Activated CD4-positive, alpha-beta T cell treated with anti-CD3 and anti-CD28 coated beads, Interleukin-2, amount 50 U/mL, for 16 hours (primary cell): ENCODE measurements at regions not wholly inside any gene's neighbourhood (a gene's known extent, or its start where the extent isn't known, plus 50 kb on each side); places are given as distances from the start of the nearest gene placed in this dataset.
"Not testable (repeated sequence)": the region's sequence is repeated elsewhere in the genome, so short reads cannot be mapped to it uniquely, and the experiment has no call there.

Experiments
- DNase-seq: peaks from one replicate; pipeline ENCODE4 v3.0.0-alpha.2; 2020

DNA sequence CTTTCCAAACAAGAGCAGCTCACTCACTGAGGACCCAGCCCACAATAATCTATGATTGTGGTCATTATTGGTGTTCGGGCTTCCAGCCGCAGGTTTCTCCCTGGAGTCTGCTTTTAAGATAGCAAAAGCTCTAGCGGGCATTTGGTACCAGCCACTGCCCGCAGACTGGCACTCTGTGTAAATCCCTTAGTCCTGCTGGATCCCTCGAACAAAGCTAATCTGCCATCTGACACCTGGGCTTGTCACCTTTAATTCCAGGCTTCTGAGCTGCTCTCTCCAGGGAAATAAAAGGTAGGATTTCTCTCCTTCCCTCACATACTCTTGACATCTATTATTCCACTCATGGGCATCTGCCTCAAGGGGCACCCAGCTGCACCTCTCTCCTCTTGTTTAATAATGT is 158.7 kb downstream of the PDCD6IP start:
- DNase-seq: no peak

DNA sequence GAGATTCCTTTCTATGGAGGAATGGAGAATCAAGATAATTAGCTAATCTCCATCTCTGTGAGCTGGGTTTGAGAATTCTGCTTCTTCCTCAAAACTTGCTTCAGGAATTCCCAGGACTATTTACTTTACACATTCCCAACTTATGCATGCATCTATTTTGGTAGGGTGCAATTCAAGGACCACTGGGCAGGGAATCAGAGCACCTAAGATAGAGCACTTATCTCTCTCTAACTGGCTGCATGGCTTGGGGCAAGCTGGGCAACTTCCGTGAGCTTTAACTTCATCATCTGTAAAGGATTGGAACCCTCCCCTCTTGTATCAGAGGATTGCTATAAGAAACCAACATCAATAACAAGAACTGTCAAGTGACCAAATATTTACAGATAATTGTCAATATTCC is 160.2 kb downstream of the PDCD6IP start:
- DNase-seq: no peak

DNA sequence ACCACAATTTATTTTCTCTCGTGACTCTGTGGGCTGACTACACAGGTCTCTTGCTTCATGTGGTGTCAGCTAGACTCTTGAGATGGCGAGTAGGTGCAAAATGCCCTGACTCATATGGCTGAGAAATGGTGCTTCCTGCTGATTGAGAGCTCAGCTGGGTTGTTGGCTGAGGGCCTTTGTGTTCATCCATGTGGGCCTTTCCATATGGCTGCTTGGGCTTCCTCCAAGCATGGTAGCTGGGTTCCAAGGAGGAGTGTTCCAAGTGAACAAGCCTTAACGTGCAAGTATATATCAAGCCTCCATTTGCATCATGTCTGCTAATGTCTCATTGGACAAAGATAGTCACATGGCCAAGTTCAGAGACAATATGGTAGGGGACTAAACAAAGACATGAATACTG is 164.0 kb downstream of the PDCD6IP start:
- no peak for DNase-seq

DNA sequence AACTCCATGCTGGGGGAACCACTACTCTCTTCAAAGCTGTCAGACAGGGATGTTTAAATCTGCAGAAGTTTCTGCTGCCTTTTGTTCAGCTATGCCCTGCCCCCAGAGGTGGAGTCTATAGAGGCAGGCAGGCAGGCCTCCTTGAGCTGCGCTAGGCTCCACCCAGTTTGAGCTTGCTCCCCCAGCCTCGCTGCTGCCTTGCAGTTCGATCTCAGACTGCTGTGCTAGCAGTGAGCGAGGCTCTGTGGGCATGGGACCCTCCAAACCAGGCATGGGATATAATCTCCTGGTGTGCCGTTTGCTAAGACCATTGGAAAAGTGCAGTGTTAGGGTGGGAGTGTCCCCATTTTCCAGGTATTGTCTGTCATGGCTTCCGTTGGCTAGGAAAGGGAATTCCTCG is 171.8 kb downstream of the PDCD6IP start:
- not testable (repeated sequence) for DNase-seq

DNA sequence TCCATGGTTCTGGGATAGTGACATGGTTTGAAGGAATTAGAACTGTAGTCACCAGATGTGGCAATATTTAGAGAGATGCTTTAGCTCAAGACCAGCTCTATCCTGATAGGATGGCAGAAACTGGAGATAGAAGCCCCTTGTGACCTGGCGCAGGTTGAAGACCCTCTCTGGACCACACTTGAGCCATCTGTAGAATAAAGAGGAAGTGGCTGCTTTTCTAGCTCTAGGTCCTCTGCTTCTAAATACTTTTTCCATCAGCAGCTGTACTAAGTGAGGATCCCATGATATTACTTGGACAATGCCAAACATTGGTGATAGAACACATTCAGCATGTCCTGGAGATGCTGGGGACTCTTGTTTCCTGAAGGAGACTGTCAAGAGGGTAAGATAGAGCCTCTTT is 172.6 kb downstream of the PDCD6IP start:
- DNase-seq: no peak

DNA sequence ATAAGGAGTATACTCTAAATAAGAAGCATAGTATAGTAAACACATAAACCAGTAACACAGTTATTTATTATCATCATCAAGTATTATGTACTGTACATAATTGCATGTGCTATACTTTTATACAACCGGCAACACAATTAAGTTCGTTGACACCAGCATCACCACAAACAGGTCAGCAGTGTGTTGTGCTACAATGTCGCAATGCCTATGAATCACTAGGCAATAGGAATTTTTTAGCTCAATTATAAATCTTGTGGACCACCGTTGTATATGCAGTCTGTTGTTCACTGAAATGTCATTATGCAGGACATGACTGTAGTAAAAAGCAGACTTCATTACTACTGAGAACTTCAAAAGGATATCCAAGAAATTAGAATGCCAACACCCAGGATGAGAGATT is 177.0 kb downstream of the PDCD6IP start:
- DNase-seq: no peak

DNA sequence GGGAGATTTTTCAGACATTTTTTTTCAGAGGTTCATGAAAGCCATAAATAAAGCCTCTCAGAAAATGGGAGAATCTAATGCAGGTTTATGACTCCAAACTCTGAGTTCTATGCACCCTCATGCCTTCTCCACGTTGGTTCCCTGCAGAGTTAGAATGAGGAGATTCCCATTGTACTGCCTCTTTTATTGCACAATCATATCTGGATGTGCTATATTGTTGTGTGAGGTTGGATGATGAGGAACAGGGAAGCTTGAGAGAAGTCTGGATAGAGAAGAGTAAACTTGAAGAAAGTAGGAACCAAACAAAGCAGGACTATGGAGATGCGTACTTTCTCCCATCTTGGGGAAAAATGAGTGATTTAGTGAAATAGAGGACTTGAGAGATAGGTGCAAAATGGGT is 178.8 kb downstream of the PDCD6IP start:
- no peak for DNase-seq

DNA sequence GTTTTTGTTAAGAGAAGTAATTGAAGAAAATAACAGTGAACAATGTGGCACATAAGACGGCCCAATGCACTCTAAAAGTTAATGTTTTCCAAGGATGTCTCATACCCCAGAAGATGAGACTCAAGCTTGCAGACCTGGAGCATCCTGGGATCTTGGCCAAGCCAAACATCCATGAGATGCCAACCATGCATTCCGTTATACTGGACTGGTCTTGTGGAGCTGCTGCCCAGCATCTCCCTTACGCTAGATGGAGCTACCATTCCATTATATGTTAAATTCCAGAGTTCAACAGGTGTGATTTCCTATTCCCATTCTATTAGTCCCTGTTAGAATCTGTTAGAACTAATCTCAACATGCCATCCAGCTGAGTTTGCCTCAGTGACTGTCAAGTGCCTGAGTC is 181.8 kb downstream of the PDCD6IP start:
- no peak for DNase-seq

DNA sequence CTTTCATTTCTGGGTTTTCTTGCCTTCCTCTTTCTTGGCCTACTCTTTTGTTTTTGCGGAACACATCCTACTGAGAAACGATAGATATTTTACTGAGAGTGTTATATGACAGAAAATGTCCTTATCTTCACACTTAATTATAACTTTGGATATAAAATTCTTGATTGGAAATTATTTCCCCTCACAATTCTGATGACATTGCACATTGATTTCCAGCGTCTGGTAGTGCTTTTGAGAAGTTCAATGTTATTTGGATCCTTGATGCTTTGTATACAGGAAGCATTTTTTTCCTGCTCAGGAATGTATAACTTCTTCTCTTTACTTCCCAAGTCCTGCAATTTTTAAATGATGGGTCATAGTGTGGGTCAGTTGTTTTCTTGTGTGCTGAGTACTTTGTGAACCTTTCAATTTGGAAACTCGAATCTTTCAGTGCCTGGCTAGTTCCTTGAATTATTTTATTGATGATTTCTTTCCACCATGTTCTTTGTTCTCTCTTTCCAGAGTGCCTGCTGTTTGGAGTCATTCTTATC is 183.9 kb downstream of the PDCD6IP start:
- DNase-seq: no peak

DNA sequence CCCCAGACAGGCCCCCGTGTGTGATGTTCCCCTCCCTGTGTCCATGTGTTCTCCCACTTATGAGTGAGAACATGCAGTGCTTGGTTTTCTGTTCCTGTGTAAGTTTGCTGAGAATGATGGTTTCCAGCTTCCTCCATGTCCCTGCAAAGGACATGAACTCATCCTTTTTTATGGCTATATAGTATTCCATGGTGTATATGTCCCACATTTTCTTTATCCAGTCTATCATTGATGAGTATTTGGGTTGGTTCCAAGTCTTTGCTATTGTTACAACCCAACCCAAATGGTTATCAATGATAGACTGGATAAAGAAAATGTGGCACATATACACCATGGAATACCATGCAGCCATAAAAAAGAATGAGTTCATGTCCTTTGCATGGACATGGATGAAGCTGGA is 184.5 kb downstream of the PDCD6IP start:
- not testable (repeated sequence) for DNase-seq

DNA sequence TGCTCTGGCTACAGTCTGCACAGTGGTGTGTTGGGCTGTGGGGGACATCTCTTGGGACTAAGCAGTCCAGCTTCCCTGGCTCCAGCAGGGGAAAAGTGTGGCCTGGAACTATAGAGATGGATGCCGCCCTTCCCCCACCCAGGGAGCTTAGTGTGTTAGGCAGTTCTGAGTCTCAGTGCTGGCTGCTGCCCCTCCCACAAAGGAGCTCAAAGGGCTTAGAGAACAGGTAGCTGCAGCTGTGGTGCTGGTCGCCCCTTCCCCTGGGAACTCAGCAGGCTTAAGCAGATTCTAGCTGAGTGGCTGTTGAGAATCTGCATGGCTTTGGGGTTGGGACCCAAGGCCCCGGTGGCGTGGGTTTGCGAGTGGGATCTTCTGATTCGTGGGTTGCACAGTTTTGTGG is 190.8 kb downstream of the PDCD6IP start:
- no peak for DNase-seq

DNA sequence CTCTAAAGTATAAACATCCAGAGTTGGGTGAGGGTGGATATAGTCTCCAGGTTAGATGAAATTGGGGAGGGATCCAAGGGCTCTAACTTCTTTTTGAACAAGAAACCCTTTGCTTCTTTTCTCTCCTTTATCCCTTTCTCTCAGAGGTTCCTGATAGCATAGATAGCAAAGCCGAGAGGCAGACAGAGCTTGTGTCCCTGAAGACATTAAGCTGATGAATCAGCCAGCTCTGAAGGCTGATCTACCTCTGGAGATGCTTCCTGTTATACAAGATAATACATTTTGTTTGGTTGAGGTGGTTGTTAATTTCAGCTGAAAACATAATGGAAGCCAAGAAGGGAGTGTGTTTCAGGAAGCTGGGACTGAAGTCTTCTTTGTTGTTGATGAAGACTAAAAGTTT is 193.2 kb downstream of the PDCD6IP start:
- DNase-seq: no peak

DNA sequence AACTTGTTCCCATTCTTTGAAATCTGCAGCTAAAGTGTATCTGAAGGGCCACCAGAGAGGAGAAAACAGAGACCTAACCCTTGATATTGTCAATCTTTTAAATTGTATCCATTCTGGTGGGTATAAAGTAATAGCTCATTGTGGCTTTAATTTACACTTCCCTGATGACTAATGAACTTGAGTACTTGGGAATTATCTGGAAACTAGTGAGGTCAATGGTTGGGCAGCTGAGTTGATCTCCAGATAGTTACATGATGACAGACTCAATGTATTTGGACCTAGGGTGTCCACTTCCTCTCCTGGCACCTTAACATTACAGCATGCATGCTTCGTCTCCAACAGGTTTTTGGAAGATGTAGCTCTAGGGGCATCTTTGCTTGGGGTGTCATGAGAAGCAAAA is 195.2 kb downstream of the PDCD6IP start:
- no peak for DNase-seq

DNA sequence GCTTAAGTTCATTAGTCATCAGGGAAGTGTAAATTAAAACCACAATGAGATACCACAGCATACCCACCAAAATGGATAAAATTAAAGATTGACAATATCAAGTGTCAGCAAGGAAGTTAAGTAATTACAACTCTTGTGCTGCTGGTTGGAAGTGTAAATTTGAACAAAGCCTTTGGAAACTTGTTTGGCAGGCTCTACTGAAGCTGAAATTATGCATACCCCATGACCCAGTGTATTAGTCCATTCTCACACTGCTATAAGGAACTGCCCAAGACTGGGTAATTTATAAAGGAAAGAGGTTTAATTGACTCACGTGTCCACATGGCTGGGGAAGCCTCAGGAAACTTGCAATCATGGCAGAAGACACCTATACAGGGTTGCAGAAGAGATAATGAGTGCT is 196.1 kb downstream of the PDCD6IP start:
- DNase-seq: no peak

DNA sequence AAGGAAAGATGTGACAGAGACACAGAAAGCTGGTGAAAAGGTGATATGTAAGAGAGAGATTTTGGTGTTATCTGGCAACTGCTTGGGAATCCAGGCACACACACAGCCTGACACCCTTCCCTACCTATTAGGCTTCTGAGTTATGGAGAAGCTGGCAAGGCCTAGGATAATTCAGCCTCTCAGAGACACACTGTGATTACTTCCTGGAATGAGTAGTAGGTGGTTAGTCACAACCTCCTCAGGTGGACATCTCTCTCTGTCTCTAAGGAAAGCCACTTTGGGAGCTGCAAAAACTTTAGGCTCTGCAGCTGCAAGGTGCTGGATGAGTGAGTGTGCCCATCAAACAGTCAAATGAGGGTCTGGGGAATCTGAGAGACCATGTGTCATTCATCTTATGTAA is 201.9 kb downstream of the PDCD6IP start:
- DNase-seq: no peak

DNA sequence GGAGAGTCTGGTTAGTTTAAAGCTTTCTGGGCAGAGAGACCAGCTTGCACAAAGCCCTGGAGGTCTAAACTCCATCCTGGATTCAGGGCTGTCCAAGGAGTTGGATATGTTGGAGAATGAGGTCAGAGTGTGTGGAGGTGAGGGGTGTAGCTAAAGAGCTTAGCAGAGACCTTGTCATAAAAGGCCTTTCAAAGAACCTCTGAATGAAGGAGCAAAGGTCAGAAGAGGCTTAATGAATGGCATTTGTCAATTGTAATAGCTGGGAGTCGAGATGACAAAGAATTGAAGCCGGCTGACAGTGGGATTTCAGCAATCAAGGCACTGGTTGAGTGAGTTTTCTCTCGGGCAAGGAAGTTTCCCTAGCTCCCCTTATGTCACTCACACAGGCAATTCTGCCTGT is 202.6 kb downstream of the PDCD6IP start:
- no peak for DNase-seq

DNA sequence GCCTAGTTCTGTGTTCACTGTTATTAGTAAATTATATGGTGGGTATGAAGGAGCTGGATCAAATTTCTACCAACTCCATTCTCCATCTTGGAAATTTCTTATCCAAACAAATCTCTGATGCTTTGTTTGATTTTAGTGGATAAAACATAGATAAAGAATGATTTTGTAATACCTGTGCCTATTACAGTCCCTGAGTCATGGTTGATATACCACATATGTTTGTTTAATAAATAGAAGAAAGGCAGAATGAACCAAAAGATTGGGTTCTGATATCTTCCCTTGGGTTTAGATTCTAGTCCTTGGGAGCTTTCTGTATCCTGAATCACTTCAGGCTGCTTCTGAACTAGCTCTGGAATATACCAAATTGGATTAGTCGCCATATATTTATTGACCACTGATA is 203.6 kb downstream of the PDCD6IP start:
- no peak for DNase-seq

DNA sequence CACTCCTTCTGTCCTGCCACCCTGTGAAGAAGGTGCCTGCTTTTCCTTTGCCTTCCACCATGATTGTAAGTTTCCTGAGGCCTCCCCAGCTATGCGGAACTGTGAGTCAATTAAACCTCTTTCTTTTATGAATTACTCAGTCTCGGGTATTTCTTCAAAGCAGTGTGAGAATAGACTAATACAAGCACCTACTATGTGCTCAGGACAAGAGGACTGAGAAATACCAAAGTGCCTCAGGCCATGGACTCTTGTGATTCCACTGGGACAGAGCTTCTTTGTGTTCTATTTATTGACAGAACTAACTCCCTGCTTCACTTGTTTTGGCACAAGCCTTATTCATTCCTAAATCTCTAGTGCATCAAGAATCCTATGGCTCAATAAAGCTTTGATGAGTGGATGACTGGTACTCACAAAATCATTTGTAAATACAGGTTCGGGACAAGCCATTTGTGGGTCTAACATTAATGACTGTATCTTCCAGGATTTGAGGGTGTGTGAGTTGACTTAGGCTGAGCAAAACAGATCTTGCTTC is 204.2 kb downstream of the PDCD6IP start:
- DNase-seq: no peak

DNA sequence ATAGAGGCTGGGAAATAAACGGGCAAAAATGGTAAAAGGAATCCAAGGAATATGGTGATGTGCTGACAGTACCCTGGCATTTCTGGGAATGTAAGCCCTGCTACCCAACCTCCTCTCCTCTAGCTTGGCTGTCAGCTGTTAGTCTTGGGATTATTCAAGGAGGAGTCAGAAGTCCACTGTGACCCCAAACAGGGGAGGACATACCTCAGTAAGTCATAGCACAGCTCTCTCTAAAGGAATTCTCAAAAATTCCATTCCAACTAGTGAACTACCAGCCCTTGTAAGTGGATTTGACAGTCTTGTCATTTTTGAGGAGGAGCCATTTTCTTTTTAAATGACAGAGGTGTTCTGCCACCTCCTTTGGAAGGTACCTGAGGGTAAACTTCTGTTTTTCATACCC is 207.5 kb downstream of the PDCD6IP start:
- DNase-seq: no peak

DNA sequence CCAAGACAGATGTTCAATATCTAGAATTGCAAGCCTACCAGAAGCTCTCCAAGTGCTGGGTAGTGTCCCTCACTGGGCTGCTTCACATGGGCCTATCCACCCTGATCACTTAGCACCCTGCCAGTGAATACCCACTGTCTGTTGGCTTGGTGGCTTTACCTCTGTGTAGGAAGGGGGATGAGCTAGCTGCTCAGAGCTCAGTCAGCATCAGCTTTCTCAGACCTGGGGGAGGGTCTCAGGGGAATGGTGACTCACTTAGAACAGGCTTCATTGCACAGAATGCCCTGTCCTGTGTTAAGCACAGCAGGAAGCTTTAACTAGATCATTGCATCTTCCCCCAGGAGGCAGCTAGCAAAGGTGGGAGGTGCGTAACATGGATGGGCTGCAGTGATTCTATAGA is 209.8 kb downstream of the PDCD6IP start:
- no peak for DNase-seq

DNA sequence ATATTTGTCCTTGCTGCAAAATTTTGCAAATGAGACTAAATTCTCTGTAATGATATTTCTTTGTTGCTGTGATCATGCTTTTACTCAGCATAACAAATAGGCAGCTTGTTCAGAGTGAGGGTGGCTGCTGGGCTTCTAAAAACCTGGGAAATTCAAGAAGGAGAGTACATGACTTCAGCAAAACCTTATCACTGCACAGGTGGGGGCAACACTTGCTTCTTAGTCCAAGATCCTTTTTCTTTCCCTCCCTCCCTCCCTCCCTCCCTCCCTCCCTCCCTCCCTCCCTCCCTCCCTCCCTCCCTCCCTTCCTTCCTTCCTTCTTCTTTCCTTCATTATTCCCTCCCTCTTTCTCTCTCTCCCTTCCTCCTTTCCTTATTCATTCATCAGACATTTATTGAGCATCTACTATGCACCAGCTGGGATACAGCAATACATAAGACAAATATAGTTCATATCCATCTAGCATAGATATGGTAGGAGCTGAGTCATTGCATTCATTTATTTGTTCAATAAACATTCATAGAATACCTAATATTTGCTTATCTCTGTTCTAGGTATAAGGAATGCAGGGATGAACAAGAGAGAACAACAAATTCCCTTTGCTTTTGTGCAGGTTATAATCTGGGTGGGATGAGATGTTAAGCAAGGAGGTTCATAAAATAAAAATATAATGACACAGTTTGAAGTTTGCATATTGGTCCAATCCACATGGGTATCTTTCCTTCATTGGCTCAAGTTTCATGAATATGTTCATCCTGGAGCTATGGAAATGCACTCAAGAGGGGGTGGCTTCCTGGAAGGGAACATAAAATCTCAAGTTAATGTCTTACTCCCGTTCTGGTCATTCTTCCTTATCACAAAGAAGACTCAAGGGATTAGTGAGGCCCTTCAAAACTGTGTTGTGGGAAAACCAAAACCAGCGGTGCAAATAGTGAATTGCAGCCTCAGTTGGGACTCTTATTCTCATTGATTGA is 210.7 kb downstream of the PDCD6IP start:
- no peak for DNase-seq

DNA sequence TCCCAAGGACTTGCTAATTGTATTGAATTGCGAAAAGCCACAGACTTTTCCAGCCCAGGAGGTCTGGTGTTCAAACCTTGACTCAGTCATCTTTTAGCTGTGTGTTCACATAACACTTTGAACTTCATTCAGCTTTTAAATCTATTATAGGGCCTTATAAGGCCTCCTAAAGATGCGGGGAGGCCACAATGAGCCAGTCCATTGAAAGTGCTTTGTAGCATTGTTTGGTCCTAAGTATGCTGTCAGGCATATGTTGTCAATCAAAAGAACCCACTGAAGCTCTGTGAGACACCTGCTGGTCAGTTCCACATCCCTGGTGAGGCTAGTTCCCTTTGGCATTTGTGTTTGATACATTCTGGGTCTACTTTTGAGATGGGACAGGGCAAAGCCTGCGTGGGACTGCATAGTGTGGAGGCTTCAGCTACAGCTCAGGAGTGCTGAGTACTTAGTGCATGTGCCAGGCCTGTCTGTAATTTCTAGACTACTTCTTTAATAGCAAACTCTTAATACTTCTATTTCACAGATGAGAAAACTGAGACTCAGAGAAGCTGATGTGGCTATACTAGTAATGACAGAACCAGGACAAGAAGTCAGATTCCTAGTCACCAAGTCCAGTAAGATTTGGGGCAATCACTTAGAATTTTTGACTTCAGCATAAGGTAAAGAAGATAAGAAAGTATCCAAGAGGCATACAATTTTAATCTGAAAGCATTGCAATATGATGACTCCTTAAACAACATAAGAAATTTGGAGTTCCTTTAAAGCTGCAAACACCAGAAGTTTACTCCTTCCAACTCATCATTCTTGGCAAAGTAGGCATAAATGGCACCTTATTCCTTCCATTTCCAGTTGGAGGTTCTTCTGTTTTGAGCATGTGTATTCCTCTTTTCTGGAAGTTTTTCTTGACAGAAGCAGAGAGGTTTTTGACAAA is 213.0 kb downstream of the PDCD6IP start:
- no peak for DNase-seq

DNA sequence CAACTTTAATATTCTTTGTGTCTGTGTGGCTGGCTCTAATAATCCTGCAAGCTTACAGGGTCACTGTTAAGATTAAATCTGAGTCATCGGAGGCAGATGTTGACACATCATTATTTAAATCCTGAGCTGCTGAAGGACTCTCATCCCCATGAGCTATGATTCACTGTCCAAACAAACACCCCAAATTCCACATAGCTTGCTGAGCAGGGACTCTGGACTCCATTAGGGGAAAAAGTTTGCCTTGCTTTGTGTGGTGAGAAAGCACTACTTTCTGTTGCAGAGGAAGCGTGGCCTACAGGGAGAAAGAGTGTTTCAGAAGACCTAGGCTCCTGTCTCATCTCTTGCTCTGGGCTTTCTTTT is 213.7 kb downstream of the PDCD6IP start:
- no peak for DNase-seq
